ENCODE measurements at regions not wholly inside any gene's neighbourhood (a gene's known extent, or its start where the extent isn't known, plus 50 kb on each side); places are given as distances from the start of the nearest gene placed in this dataset.

- Histone ChIP-seq H3K36me3 (ENCODE audit: low read depth, low read length) (no peaks in the 10 kb centered on the region), H3K4me2 (ENCODE audit: low read length) (no peak overlapping the region), H3K27me3 (ENCODE audit: low read length) (no peaks in the 10 kb centered on the region), H3K9ac (ENCODE audit: low read length) (no peak overlapping the region), H3K9me3 (ENCODE audit: low read length) (no peaks in the 10 kb centered on the region), H3K4me3 (ENCODE audit: low read length) (no peak overlapping the region), H2AFZ (ENCODE audit: low read length) (no peak overlapping the region), H3K27ac (ENCODE audit: low read length) (no peak overlapping the region), H3F3A (ENCODE audit: low read length, unreplicated experiment) (no peaks in the 10 kb centered on the region), H3K79me2 (ENCODE audit: low read length) (no peaks in the 10 kb centered on the region), H3K4me1 (ENCODE audit: insufficient read depth, low read length) (no peaks in the 10 kb centered on the region), H4K20me1 (ENCODE audit: low read length) (no peaks in the 10 kb centered on the region), H3K9me2 (replicated peaks; ENCODE audit: low read length) (no peaks in the 10 kb centered on the region)
- ChIA-PET POLR2A (ENCODE audit: unreplicated experiment) (no interaction called here), CTCF (no interaction called here)
- DNase-seq (no peak), ATAC-seq (no peak)
- BruUV-seq (replicated peaks) = no TSS peak
- TF ChIP-seq EZH2phosphoT487 (IDR thresholded peaks at IDR 0.05; ENCODE audit: borderline replicate concordance, low read length) (no peak), EZH2 (IDR thresholded peaks at IDR 0.05; ENCODE audit: low read length, unreplicated experiment) (no peak), CTCF (conservative IDR thresholded peaks at IDR 0.05; ENCODE audit: low read depth, low read length) (no peak; the same call in 1 of the 2 replicates)
- intact Hi-C loops (cut with micrococcal nuclease) = no loop called here
Observed at GRCh38 chrX:116657071-116657470, 194.3 kb upstream of the CT83 start.

- Histone ChIP-seq H3K9me2 (replicated peaks; ENCODE audit: low read length) (no peaks in the 10 kb centered on the region), H3K9me3 (ENCODE audit: low read length) (no peaks in the 10 kb centered on the region), H3K4me2 (ENCODE audit: low read length) (no peak overlapping the region), H3K79me2 (ENCODE audit: low read length) (no peaks in the 10 kb centered on the region), H3K4me1 (ENCODE audit: insufficient read depth, low read length) (no peaks in the 10 kb centered on the region), H3K4me3 (ENCODE audit: low read length) (no peak overlapping the region), H3K27me3 (ENCODE audit: low read length) (no peaks in the 10 kb centered on the region), H3F3A (ENCODE audit: low read length, unreplicated experiment) (no peaks in the 10 kb centered on the region), H3K36me3 (ENCODE audit: low read depth, low read length) (no peaks in the 10 kb centered on the region), H3K27ac (ENCODE audit: low read length) (no peak overlapping the region), H2AFZ (ENCODE audit: low read length) (no peak overlapping the region), H4K20me1 (ENCODE audit: low read length) (no peaks in the 10 kb centered on the region), H3K9ac (ENCODE audit: low read length) (no peak overlapping the region)
- ChIA-PET CTCF (no interaction called here), POLR2A (ENCODE audit: unreplicated experiment) (no interaction called here)
- TF ChIP-seq CTCF (conservative IDR thresholded peaks at IDR 0.05; ENCODE audit: low read depth, low read length) (no peak), EZH2 (IDR thresholded peaks at IDR 0.05; ENCODE audit: low read length, unreplicated experiment) (no peak), EZH2phosphoT487 (IDR thresholded peaks at IDR 0.05; ENCODE audit: borderline replicate concordance, low read length) (no peak)
- intact Hi-C loops (cut with micrococcal nuclease) = no loop called here
- BruUV-seq (replicated peaks) = no TSS peak
- ATAC-seq (no peak), DNase-seq (no peak)
Observed at GRCh38 chrX:116628464-116628863, 165.7 kb upstream of the CT83 start.

- Histone ChIP-seq H3K9me3 (ENCODE audit: low read length) (no peaks in the 10 kb centered on the region), H3K79me2 (ENCODE audit: low read length) (no peaks in the 10 kb centered on the region), H3K27ac (ENCODE audit: low read length) (no peak overlapping the region), H3K4me2 (ENCODE audit: low read length) (no peak overlapping the region), H3K27me3 (ENCODE audit: low read length) (no peaks in the 10 kb centered on the region), H4K20me1 (ENCODE audit: low read length) (no peaks in the 10 kb centered on the region), H3K9me2 (replicated peaks; ENCODE audit: low read length) (no peaks in the 10 kb centered on the region), H2AFZ (ENCODE audit: low read length) (no peak overlapping the region), H3K9ac (ENCODE audit: low read length) (no peak overlapping the region), H3F3A (ENCODE audit: low read length, unreplicated experiment) (no peaks in the 10 kb centered on the region), H3K36me3 (ENCODE audit: low read depth, low read length) (no peaks in the 10 kb centered on the region), H3K4me1 (ENCODE audit: insufficient read depth, low read length) (no peaks in the 10 kb centered on the region), H3K4me3 (ENCODE audit: low read length) (no peak overlapping the region)
- intact Hi-C loops (cut with micrococcal nuclease) = no loop called here
- ChIA-PET CTCF (no interaction called here), POLR2A (ENCODE audit: unreplicated experiment) (no interaction called here)
- BruUV-seq (replicated peaks) = no TSS peak
- DNase-seq = no peak
- TF ChIP-seq CTCF (conservative IDR thresholded peaks at IDR 0.05; ENCODE audit: low read depth, low read length) = no peak
- TF ChIP-seq EZH2 (IDR thresholded peaks at IDR 0.05; ENCODE audit: low read length, unreplicated experiment) = no peak
- no peak for TF ChIP-seq EZH2phosphoT487 (IDR thresholded peaks at IDR 0.05; ENCODE audit: borderline replicate concordance, low read length)
- no peak for ATAC-seq
Observed at GRCh38 chrX:116618546-116618945, 155.8 kb upstream of the CT83 start.
